COR-L47 (cell line): ENCODE measurements at regions not wholly inside any gene's neighbourhood (a gene's known extent, or its start where the extent isn't known, plus 50 kb on each side); places are given as distances from the start of the nearest gene placed in this dataset.

Experiments
- DNase-seq: peaks from one replicate; lab custom pipeline; 2025; lab: John Stamatoyannopoulos, UW

DNA sequence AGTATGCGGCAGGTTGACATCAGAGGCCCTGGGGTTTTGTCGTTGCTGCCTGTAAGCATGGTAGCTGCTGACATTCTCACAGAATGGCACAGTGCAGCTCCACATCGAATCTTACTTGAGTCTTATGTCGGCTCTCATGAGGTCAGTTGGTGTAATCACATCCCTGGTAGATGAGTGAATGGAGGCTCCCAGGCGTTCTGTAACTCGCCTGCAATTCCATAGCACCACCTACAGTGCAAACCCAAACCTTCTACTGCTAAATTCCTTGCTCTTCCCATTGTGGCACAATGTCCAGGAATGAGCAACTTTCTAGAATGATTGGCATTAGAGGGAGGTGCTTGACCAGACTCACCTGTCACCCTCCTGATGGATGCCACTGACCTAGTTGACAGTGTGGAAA lies 578.4 kb downstream of the CCDC171 start:
- no peak for DNase-seq

DNA sequence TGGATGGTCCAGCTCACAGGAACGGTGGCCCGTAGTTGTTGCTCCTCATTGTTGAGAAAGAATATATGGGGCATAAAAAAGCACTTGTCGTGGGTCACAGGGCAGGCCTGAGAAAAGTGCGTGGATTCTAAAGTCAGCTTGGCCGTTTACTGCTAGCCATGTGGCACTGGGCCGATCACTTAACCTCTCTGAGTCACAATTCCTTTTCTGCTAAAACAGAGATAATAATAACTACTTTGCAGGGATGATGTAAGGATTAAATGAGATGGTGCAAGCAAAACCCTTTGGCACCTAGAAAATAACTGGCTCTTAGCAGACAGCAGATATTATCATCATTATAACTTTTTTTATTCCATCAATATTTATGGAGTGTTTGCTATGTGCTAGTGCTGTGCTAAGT lies 579.7 kb downstream of the CCDC171 start:
- no peak for DNase-seq

DNA sequence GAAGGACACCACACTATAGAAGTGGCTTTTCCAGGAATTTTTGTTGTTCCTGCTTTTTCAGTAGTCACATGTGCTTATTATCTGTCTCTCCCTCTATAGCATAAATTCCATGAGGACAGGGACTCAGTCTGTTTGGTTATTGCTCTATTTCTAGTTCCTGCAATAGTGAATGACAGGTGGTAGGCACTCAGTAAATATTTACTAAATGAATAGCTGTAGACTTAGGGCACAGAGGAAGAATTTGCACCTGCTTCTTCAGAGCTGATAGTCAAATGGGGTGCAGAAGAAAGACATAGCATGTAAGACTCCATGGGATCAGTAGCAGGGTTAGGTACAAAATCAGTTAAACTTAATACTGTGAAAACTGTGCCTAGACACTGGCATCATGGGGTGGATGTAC lies 580.2 kb downstream of the CCDC171 start:
- no peak for DNase-seq

DNA sequence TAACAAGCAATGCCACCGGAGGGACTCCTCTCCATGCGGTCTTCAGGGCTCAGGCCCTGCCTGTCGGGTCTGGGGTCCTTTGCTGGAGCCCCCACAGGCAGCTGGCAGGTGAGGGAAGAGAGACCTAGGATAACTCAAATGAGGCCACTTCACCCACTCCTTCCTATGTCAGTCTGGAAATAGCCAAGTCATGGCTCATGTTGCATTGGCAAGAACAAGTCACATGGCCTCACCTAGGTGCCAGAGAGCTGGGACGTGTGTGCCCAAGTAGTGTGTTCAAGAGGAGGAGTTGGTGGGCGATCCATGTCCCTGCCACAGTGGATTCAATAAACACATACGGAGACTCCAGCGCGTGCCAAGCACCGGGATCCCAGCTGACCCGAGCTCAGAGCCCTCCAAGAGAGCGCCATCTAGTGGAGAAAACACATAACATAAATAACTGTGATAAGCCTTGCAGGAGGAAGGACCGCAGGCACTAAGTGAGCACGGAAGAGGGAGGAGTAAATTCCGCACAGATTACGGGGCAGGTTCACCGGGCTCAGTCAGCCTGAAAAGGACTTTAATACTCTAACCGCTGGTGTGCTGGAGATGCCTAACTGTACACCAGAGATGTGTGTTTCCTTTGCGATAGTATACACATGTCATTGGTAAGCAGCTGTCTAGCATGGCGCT lies 580.8 kb downstream of the CCDC171 start:
- DNase-seq, result peak; percentile 39

DNA sequence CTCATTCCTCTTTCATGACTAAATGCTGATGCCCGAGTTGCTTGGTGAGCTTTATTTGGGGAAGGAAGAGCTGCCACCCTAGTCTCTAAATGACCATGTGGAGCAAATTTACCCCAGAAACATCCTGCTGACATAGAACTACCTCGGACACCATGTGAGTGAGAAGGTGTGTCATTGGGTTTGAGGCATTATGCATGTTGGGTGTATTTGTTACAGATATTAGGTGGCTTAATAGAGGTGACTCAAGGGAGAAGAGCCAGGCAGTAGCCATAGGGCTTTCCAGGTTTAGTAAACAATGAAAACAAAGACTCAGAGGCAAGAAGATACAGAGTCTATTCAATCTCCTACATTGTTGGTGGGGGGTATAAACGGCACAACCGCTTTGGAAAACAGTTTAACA lies 581.5 kb downstream of the CCDC171 start:
- no peak for DNase-seq

DNA sequence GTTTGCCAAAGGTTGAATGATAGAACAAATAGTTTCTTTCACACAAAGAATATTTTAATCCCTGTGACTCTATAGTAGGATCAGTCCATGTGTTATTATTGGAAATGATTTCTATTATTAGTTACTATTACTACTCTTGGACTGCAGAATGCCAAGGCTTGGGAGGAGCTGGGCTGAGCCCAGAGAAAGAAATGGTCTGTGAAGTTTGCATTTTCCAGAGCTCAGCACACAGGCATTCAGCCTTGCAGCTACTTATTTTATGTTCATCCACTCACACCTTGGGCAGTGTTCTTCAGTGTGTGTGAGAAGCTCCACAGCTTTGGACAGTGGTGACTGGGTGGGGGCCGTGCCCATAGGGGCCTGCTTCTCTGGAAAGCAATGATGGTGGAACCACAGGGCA lies 583.1 kb downstream of the CCDC171 start:
- no peak for DNase-seq

DNA sequence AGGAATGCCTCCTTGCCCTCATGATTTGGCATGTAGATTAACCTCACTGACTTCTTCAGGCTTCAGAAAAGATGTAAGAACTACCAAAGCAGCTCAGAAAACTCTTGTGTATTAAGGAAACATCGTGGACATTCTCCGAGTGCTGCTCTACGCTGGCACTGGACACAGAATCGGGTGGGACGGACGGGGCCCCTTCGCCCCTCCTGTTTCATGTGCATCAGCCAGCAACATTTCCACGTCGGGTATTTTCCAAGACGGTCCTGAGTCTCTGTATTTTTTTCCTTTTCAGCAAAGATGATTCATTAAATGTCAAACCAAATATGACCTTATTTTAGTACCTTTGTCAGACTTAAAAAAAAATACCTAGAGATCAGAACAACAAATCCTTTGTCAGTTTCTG lies 583.6 kb downstream of the CCDC171 start:
- DNase-seq, result no peak

DNA sequence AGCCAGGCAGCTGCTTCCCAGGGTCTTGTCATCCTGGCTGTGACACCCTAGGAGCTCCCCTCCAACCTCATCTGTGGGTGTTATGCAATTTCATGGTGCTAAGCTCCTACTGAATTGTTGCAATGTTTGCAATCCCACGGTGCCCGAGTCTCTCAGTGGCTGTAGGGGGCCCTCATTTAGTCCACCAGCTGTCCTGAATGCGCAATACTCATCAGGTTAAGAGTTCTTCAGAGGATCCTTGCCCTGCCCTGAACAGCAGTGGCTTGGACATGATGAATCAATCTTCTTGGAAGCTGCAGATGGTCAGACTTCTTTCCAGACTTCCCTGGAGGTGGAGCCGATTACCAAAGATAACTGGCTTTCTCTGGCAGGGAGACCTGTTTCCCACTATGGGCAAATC lies 584.1 kb downstream of the CCDC171 start:
- no peak for DNase-seq

DNA sequence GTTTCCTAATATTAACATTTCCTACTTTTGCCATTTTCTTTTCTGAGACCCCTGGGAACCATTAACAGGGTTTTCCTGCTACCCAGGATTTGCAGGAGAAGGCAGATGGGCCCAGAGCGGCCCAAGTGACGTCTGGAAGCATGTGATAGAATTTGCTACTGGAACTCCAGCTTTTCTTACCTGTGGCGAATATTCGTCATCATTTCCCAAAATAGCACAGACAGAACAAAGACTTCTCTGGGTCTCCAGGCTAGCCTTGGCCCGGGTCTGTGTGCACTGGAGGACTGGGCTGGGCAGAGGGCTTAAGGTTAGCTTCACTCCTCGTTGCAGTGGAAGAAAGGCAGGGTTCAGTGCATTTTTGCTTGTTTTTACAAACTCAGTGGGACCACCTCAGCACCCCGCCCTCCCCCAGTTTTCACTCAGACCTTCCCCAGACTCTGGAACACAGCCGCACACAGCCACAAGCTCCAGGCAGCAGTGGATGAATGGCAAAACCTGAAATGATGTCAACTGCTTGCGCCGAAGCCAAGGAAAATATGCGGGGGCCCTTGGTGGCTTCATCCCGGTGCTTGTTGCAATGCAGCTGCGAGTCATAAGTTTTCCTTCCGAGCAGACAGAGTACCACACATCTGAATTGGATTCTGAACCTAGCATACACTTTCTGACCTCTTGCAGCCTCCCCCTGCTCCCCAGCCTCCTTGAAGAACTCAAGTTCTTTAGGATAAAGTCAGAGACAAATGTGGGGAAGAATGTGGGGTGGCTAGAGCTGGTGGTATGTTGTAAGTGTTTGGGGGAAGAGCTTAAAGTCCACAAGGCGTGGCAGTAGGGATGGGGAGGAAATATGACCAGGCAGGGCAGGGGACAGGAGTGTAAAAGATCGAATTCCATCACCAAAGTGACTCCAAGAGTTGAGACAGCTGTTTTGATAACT lies 586.0 kb downstream of the CCDC171 start:
- DNase-seq, result no peak

DNA sequence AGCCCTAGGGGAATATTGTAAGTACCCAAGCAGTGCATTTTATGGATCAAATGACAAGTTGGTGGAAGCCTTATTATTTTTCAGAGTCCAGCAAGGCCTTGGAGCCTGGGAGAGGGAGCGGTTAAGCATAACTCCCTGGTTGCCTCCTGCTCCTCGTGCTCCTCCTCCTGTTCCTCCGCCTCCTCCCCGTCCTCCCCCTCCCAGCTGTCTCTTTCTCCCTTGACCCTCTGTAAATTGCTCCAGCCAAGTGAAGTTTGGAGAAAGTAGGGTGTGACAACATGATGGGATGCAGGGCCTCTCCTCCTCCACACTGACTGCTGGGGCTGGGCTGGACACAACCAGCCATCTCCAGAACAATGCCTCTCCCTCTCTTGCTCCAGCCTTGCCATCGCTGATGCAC lies 586.9 kb downstream of the CCDC171 start:
- no peak for DNase-seq

DNA sequence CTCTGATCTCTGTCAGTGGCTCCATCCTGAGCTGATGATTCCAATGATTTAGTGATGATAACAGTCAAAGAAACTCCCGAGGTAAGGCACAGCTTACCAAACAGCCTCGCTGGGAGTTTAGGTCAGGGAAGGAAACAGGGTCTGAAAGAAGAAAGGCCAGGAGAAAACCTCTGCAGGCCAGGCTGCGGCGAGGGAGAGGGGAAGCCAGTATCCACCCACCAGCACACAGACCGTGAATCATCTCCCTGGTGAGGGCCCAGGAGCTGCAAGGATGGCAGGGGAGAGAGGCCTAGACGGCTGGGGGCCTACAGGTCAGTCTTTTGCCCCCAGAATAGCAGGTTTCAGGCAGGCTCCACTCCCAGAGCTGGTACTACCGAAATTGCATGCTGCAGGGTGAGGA lies 590.5 kb downstream of the CCDC171 start:
- DNase-seq, result no peak

DNA sequence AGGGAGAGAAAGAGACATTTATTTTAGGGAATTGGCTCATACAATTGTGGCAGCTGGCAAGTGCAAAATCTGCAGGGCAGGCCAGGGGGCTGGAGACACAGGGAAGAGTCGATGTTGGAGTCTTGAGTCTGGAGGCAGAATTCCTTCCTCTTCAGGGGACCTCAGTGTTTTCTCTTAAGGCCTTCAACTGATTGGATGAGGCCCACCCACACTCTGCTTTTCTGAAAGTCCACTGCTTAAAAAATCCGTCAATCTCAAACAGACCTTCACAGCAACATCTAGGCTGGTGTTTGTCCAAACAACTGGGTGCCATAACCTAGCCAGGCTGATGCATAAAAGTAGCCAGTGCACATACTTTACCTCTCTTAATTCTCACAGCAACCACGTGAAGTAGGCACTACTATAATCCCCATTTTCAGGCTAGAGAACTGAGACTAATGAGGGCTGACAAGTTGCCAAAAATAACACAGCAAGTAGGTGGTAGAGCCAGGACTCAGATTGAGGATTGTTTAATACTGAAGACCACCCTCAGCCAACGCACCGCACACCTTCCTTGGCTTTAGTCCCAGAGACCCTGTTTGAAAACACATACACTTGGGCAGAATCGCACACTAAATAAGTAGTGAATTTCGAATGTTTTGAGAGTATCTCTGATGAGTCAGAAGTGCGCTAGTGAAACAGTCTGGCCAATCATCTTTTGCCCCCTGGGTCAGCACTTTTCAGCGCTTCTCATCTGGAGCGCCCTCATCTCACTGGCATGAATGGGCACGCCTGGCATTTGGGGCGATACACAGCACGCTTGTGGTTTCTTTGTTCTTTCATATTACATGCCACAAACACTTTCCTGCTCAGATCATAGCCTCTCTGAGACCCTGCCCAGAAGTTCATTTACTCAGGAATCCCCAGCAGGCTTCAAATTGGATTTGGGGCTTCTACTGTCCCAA lies 591.4 kb downstream of the CCDC171 start:
- no peak for DNase-seq

DNA sequence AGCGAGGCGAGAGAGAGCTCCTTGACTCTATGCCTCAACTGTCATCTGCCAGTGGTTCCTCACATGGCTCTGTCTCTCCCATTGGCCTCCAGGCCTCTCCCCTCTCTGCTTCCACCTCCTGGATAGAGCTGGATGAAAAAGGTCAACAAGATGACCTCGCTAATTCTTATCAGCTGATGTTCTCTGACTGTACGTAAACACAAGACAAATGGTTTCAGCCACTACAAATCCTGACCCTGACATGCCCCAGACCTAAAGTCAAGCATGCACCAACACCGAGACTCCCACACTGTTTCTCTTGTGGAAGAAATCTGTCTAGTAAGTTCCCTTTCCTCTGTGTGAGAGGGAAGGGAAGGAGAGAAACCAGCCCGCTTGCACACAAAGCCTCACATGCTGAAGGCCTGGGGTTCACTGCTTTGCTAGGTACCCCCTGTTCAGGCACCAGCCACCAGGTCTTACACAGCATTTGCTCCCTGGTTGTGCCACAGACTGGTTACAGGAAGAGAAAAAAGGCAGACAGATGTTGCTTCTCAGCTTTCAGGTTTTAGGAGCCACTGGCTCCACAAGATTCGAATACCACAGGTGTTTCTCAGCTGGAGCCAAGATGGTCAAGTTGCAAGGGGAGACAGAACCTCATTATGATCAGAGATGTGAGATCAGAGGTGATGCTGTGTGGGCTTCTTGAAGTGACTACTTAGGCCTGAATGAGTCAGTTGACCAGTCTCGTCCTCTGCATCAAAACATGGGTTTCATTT lies 592.5 kb downstream of the CCDC171 start:
- DNase-seq, result no peak

DNA sequence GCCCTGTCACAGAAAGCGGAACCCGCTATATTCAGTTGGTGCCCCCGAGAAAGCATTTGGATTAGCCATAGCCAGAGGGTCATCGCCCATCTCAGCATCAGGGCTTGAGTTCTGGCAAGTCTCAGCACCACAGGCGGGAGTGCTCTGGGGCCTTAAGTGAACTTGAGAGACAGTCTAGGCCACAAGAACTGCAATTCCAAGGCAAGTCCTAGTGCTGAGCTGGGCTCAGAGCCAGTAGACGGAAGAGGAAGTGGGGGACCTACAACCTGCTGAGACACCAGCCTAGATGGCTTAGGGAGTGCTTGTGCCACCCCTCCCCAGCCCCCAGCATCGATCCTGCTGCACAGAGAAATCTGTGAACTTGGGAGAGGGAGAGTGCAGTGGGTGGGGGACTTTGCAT lies 594.9 kb downstream of the CCDC171 start:
- no peak for DNase-seq

DNA sequence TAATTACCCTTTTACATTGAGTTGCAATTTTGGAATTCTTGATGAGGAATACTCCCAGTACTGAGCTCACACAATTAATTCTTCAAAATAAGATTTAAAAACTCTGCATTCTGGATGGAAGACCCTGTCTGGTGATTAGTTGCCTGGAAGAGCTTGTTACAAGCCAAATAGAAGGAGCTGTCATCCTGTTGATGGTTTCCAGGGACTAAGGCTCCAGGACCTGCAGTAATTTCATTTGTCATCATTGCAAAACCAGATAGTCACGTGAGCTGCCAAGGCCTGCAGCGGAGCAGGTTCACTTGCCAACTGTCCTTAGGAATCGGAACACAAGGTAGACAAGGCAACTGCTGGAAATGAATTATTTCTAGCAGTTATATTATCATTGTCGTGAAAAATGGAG lies 597.7 kb downstream of the CCDC171 start:
- no peak for DNase-seq

DNA sequence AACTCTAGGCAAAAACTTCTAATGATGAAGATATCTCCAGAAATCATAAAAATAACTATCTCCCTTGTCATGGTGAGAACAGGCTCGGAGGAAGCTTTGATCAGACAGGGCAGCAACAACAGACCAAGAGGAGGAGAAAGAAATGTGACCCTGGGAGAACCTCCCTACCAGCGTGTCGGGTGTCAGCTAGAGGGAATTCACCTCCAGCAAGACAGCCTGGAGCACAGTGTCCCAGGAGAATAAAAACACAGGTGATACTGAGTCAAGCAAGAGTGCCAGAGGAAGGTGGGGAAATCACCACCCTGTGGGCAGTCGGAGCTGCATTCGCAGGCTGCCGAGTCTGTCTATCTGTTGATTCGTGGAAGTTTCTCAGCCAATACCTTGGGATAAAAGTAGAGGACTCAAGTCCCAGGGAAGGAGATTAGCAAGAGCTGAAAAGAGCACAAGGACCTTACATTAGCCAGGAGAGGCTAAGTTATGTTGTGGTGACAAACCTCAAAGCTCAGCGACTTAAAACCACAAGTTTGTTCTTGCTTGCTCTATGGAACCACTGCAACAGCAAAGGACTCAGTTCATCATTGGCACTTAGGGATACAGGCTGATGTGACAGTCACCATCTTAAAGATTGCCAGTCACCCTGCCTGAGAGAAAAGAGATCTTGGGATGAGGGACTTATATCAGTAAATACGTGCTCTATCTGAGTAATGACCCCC lies 598.3 kb downstream of the CCDC171 start:
- DNase-seq, result no peak

DNA sequence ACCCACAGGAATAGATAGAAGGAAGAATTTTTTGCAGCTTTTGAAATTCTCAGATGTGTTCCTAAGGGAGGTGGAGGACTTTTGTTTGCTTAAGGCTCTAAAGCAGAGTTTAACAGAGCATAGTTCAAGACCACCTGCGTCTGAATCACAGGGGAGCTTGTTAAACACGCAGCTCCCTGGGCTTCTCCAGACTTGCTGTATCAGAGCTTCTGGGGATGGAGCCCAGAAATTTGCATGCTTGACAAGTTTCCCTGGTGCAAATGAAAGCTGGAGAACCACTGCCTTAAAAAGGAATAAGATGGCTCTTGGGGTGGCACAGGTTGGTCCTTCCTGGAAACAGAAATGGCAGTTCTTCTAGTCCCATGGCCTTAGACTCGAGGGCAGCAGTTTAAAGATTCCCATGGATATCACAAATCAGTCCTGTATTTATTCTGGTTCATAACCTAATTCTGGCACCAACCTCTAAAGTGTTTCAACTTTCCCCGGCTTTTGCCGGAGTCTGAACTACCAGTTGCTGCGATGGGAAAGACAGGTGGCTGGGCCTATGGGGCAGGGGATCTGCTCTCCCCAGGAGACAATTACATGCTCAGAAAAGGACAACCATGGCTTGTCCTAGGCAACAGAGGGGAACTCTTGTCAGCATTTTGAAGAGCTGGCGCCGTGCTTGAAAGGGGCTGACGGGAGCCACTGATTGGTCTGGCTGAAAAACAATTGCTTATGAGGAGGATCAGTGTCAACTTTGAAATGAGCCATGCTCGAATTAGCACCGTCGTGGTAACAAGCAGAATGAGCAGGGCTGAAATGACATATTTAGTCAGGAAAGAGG lies 599.6 kb downstream of the CCDC171 start:
- DNase-seq, result no peak

DNA sequence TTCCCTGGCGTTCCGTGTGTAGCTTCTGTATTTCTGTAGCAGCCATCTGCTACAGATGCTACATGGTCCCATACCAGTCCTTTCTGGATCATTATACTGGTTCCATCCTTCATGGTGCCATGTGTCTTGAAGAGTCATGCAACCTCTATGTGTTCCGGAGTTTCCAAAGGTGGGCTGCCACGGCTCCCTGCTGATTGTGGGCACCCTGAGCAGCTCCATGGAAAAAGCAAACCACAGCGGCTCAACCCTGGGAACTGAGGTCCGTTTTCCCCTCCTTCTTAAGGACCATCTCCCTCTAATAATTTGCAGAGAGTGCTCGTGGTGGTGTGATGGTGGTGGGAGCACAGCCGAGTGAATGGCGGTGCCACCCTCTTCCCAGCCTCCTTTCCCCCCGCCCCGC lies 600.4 kb downstream of the CCDC171 start:
- DNase-seq, result no peak

DNA sequence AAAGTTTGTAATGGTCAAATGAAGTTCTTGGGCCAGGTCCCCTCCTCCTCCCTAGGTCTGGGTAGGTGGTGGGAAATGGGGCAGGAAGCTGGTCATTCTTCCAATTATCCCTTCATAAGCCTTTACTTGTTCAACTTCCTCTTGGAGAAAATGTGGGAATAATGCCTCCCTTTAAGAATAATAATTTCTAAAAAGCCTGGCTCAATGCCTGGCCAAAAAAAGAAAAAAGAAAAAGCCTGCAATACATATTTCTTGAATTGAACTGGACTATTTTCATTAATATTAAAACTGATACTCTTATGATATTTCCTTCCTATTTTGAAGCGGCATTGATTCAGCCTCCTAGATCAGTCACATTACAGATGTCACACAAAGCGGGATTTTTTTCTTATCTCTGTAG lies 600.9 kb downstream of the CCDC171 start:
- DNase-seq, result no peak

DNA sequence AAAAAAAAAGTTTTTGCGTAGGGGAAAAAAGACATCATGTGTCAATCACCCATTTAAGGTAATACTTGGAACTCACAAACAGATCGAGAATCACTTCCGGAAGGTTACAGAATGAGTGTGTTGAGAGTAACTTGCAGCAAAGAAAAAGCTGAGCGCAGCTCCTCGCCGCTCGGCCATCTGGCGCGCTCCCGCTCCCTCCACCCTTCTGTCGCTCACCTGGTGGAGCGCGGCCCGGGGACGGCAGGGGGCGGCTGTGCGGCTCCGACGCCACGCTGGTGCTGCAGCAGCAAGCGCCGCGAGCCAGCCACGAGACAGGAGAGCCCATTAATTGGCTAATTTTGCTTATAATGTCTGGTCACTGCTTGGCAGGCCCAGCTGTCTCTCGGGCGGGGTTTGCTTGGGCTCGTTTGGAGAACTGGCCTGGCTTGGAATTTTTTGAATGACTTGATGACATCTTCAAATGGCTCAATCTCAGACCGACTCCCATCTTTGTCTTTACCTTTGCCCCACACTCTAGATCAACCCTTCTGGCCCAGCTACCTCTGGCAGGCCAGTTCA lies 601.8 kb downstream of the CCDC171 start:
- DNase-seq, result no peak
